ENCODE measurements at regions not wholly inside any gene's neighbourhood (a gene's known extent, or its start where the extent isn't known, plus 50 kb on each side); places are given as distances from the start of the nearest gene placed in this dataset.

DNA sequence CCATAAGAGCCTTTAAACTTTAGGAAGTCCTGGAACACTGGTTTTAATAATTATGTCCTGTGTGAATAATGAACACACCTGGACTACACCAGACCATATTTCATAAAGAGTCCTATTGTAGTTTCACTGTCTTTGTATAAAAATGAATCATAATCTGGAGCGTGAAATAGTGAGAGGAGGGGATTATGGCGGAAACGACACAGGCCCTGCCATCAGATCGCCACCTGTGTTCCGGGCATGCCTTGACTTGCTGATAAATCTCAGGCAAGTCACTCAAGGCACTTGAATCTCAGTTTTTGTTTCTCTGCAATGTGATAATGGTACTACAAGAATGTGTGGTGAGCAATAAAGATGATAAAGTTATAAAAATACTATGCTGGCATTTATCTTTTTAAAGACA is 995.5 kb downstream of the MCTP2 start:
- no peak overlapping the region for H3K4me3 Mint-ChIP-seq (ENCODE audit: low read depth, unreplicated experiment)
- H3K36me3 Mint-ChIP-seq (ENCODE audit: insufficient read depth, unreplicated experiment), result no peaks in the 10 kb centered on the region
- BruUV-seq (replicated peaks), result no TSS peak
- H3K27ac Mint-ChIP-seq (ENCODE audit: unreplicated experiment), result no peak overlapping the region
- CTCF ChIA-PET, result interaction anchor here (0.6 kb wide), 1 partner anchor 1112 kb away, joined by 3 read pairs; no protein-coding TSS in a partner anchor
- intact Hi-C loops (cut with micrococcal nuclease; ENCODE audit: unreplicated experiment), result no loop called here
- TF ChIP-seq, protein P1, sequence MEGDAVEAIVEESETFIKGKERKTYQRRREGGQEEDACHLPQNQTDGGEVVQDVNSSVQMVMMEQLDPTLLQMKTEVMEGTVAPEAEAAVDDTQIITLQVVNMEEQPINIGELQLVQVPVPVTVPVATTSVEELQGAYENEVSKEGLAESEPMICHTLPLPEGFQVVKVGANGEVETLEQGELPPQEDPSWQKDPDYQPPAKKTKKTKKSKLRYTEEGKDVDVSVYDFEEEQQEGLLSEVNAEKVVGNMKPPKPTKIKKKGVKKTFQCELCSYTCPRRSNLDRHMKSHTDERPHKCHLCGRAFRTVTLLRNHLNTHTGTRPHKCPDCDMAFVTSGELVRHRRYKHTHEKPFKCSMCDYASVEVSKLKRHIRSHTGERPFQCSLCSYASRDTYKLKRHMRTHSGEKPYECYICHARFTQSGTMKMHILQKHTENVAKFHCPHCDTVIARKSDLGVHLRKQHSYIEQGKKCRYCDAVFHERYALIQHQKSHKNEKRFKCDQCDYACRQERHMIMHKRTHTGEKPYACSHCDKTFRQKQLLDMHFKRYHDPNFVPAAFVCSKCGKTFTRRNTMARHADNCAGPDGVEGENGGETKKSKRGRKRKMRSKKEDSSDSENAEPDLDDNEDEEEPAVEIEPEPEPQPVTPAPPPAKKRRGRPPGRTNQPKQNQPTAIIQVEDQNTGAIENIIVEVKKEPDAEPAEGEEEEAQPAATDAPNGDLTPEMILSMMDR (IDR thresholded peaks at IDR 0.05; ENCODE audit: unreplicated experiment), result no peak
- no peaks in the 10 kb centered on the region for H3K4me1 Mint-ChIP-seq (ENCODE audit: low read depth, unreplicated experiment)
- no peak for DNase-seq
- no peaks in the 10 kb centered on the region for H3K27me3 Mint-ChIP-seq (ENCODE audit: unreplicated experiment)
- peaks cover 7% of the 10 kb centered on the region for H3K9me3 Mint-ChIP-seq (ENCODE audit: low read depth, unreplicated experiment)

GRCh38 chr15:95227235-95227634 is 995.9 kb downstream of the MCTP2 start:
- no peak overlapping the region for H3K4me3 Mint-ChIP-seq (ENCODE audit: low read depth, unreplicated experiment)
- H3K36me3 Mint-ChIP-seq (ENCODE audit: insufficient read depth, unreplicated experiment), result no peaks in the 10 kb centered on the region
- TF ChIP-seq, protein P1 (IDR thresholded peaks at IDR 0.05; ENCODE audit: unreplicated experiment), result no peak
- intact Hi-C loops (cut with micrococcal nuclease; ENCODE audit: unreplicated experiment), result no loop called here
- H3K27ac Mint-ChIP-seq (ENCODE audit: unreplicated experiment), result no peak overlapping the region
- DNase-seq, result no peak
- H3K27me3 Mint-ChIP-seq (ENCODE audit: unreplicated experiment), result no peaks in the 10 kb centered on the region
- peaks cover 7% of the 10 kb centered on the region for H3K9me3 Mint-ChIP-seq (ENCODE audit: low read depth, unreplicated experiment)
- BruUV-seq (replicated peaks), result no TSS peak
- CTCF ChIA-PET, result interaction anchor here (0.5 to 0.6 kb wide), 2 partner anchors 13 to 1111 kb away, joined by 3 read pairs; no protein-coding TSS in a partner anchor
- no peaks in the 10 kb centered on the region for H3K4me1 Mint-ChIP-seq (ENCODE audit: low read depth, unreplicated experiment)

- no peak overlapping the region for H3K4me3 Mint-ChIP-seq (ENCODE audit: low read depth, unreplicated experiment)
- H3K9me3 Mint-ChIP-seq (ENCODE audit: low read depth, unreplicated experiment), result peaks cover 5% of the 10 kb centered on the region
- CTCF ChIA-PET, result no interaction called here
- no peak for DNase-seq
- H3K27ac Mint-ChIP-seq (ENCODE audit: unreplicated experiment), result no peak overlapping the region
- TF ChIP-seq, protein P1 (IDR thresholded peaks at IDR 0.05; ENCODE audit: unreplicated experiment), result no peak
- no peaks in the 10 kb centered on the region for H3K27me3 Mint-ChIP-seq (ENCODE audit: unreplicated experiment)
- intact Hi-C loops (cut with micrococcal nuclease; ENCODE audit: unreplicated experiment), result no loop called here
- BruUV-seq (replicated peaks), result no TSS peak
- H3K4me1 Mint-ChIP-seq (ENCODE audit: low read depth, unreplicated experiment), result no peaks in the 10 kb centered on the region
- no peaks in the 10 kb centered on the region for H3K36me3 Mint-ChIP-seq (ENCODE audit: insufficient read depth, unreplicated experiment)
These were observed 997.6 kb downstream of the MCTP2 start for GRCh38 chr15:95228856-95229555.

DNA sequence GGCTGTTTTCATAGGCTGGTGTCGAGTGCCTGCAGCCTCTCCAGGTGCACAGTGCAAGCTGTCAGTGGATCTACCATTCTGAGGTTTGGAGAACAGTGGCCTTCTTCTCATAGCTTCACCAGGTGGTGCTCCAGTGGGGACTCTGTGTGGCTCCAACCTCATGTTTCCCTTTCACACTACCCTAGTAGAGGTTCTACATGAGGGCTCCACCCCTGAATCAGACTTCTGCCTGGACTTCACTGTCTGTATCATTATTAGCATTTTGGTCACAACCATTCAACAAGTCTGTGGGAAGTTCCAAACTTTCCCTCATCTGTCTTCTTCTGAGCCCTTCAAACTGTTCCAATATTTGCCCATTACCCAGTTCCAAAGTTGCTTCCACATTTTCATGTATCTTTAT is 1003.7 kb downstream of the MCTP2 start:
- intact Hi-C loops (cut with micrococcal nuclease; ENCODE audit: unreplicated experiment), result no loop called here

More for the DNA sequence above, 1003.7 kb downstream of the MCTP2 start:
- H3K27ac Mint-ChIP-seq (ENCODE audit: unreplicated experiment), result no peak overlapping the region
- CTCF ChIA-PET, result interaction anchor here (0.6 kb wide), 1 partner anchor 764 kb away, joined by 3 read pairs; no protein-coding TSS in a partner anchor
- no peaks in the 10 kb centered on the region for H3K4me1 Mint-ChIP-seq (ENCODE audit: low read depth, unreplicated experiment)
- H3K36me3 Mint-ChIP-seq (ENCODE audit: insufficient read depth, unreplicated experiment), result no peaks in the 10 kb centered on the region
- TF ChIP-seq, protein P1 (IDR thresholded peaks at IDR 0.05; ENCODE audit: unreplicated experiment), result no peak
- no peak for DNase-seq
- no peak overlapping the region for H3K4me3 Mint-ChIP-seq (ENCODE audit: low read depth, unreplicated experiment)
- no peaks in the 10 kb centered on the region for H3K27me3 Mint-ChIP-seq (ENCODE audit: unreplicated experiment)
- BruUV-seq (replicated peaks), result no TSS peak
- H3K9me3 Mint-ChIP-seq (ENCODE audit: low read depth, unreplicated experiment), result no peaks in the 10 kb centered on the region

Data from Calu3 (cell line).